ENCODE measurements at regions not wholly inside any gene's neighbourhood (a gene's known extent, or its start where the extent isn't known, plus 50 kb on each side); places are given as distances from the start of the nearest gene placed in this dataset.

GRCh38 chr4:3349116-3349515, 56.3 kb downstream of the RGS12 start:
- TF ChIP-seq TAF1 (IDR thresholded peaks at IDR 0.05; ENCODE audit: low read depth) (no peak), YY1 (IDR thresholded peaks at IDR 0.05; ENCODE audit: low read depth) (no peak), EP300 (IDR thresholded peaks at IDR 0.05; ENCODE audit: borderline replicate concordance) (no peak), CREB1 (IDR thresholded peaks at IDR 0.05; ENCODE audit: low read depth) (no peak), EGR1 (IDR thresholded peaks at IDR 0.05) (no peak), FOXM1 (IDR thresholded peaks at IDR 0.05; ENCODE audit: borderline replicate concordance, low read depth) (no peak)

All from Ishikawa (cell line).